ENCODE measurements at regions not wholly inside any gene's neighbourhood (a gene's known extent, or its start where the extent isn't known, plus 50 kb on each side); places are given as distances from the start of the nearest gene placed in this dataset.

DNA sequence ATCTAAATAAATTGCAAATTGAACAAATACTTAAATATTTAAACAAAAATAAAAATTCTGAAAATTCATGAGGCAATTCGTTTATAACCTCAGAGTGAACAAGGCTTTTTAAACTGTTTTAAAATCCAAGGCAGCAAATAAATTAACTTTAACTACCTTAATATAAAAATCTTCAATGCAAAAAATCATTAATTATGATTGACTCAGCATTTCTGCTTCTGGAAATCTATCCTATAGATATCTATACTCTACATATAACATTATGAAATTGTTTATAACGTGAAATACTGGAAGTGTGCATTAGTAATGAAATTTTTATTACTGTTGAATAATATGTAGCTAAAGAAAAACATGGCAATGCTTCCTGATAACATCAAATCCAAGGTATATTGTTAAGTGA is 92.4 kb downstream of the ADAMTS1 start:
- Histone ChIP-seq H3K27ac (ENCODE audit: insufficient read depth, low read depth, low read length) (no peak overlapping the region), H2AFZ (ENCODE audit: low read depth, low read length) (no peak overlapping the region), H3K4me2 (ENCODE audit: insufficient read depth, low read length) (no peak overlapping the region), H3K4me3 (replicated peaks in 1 of 3; ENCODE audit: insufficient read depth in 1 of 3, low read depth in 1 of 3, low read length in 3 of 3) (no peak overlapping the region), H3K79me2 (ENCODE audit: control insufficient read depth, insufficient read depth, low read length) (no peaks in the 10 kb centered on the region), H3K9me1 (replicated peaks; ENCODE audit: control insufficient read depth, extremely low read depth, insufficient read depth, low read length) (no peaks in the 10 kb centered on the region), H3K36me3 (ENCODE audit: control insufficient read depth in 2 of 2, extremely low read depth in 1 of 2, insufficient read depth in 2 of 2, low read length in 2 of 2) (no peaks in the 10 kb centered on the region), H4K20me1 (replicated peaks; ENCODE audit: control insufficient read depth, extremely low read depth, insufficient read depth, low read length) (no peaks in the 10 kb centered on the region), H3K9me3 (replicated peaks; ENCODE audit: control insufficient read depth, insufficient read depth, low read length) (no peaks in the 10 kb centered on the region), H3K4me1 (ENCODE audit: control insufficient read depth, extremely low read depth, insufficient read depth, low read length) (no peaks in the 10 kb centered on the region), H3K9ac (replicated peaks; ENCODE audit: extremely low read depth, insufficient read depth, low read length) (no peak overlapping the region), H3K27me3 (ENCODE audit: control insufficient read depth in 2 of 2, insufficient read depth in 2 of 2, low read length in 2 of 2) (peaks cover 0 to 3% of the 10 kb centered on the region in 2 experiments)
- BruUV-seq (replicated peaks) = no TSS peak
- intact Hi-C loops (cut with micrococcal nuclease) (no loop called here), dilution Hi-C loops (cut with MboI; ENCODE audit: extremely low pct_ligation_motif_present, low sequenced_read_pairs) (no loop called here)
- FAIRE-seq (no peak), DNase-seq (ENCODE audit: low read depth, low spot score) (no peak)
- ChIA-PET POLR2A (no interaction called here), CTCF (no interaction called here)
- TF ChIP-seq FOS (IDR thresholded peaks at IDR 0.05; ENCODE audit: borderline replicate concordance, insufficient read depth, low read length) (no peak), MYC (IDR thresholded peaks at IDR 0.05; ENCODE audit: low read depth, low read length) (no peak), MAX (IDR thresholded peaks at IDR 0.05; ENCODE audit: insufficient read depth, insufficient read length) (no peak), POLR2AphosphoS5 (IDR thresholded peaks at IDR 0.05; ENCODE audit: insufficient read depth, low read depth, low read length) (no peak), GATA2 (IDR thresholded peaks at IDR 0.05; ENCODE audit: insufficient read depth, insufficient read length, low read depth, low read length) (no peak), CTCF (IDR thresholded peaks at IDR 0.05; ENCODE audit: extremely low read depth in 1 of 2, insufficient read depth in 1 of 2, low read depth in 1 of 2, low read length in 2 of 2) (no peak), JUN (IDR thresholded peaks at IDR 0.05; ENCODE audit: borderline replicate concordance, insufficient read depth, insufficient read length, low read depth) (no peak), EZH2 (IDR thresholded peaks at IDR 0.05; ENCODE audit: borderline replicate concordance, low read depth, low read length, severe bottlenecking) (no peak), POLR2A (IDR thresholded peaks at IDR 0.05; ENCODE audit: low read depth, low read length) (no peak)
